Mucosa of gallbladder (tissue), 1 donor: ENCODE measurements at regions not wholly inside any gene's neighbourhood (a gene's known extent, or its start where the extent isn't known, plus 50 kb on each side); places are given as distances from the start of the nearest gene placed in this dataset.
"Not testable (repeated sequence)": the region's sequence is repeated elsewhere in the genome, so short reads cannot be mapped to it uniquely, and the experiment has no call there.

ENCODE experiments used
- DNase-seq: peaks from one replicate; pipeline ENCODE4 v3.0.0-alpha.2; 2020; ENCODE audit warnings: low spot score
- donor health status: DM: no; HTN: no; CAD: no.

GRCh38 chr4:82301390-82301789 lies 72.4 kb downstream of the HNRNPD start:
- DNase-seq, result not testable (repeated sequence)

- no peak for DNase-seq
Observed at GRCh38 chr4:82293304-82293703, 80.5 kb downstream of the HNRNPD start.

DNA sequence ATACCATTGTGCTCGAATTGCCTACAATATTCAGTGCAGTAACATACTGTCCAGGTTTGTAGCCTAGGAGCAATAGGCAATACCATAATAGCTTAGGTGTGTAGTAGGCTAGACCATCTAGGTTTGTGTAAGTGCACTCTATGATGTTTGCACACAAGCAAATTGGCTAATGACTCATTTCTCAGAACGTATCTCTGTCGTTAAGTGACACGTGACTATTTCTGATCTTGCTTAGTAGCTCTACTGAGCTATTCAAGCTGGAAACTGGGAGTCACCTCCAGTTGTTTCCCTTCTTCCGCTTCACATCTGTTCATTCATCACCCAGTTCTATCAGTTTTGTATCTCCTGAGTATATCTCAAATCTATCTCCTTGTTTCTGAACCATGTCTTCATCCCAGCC lies 86.1 kb downstream of the HNRNPD start:
- DNase-seq, result no peak

- DNase-seq, result peak; percentile 100
Observed at GRCh38 chr4:82284858-82285805, 88.7 kb downstream of the HNRNPD start.

GRCh38 chr4:82284475-82284857 lies 89.3 kb downstream of the HNRNPD start:
- DNase-seq, result no peak

- DNase-seq, result no peak
Observed at GRCh38 chr4:82282875-82283274, 90.9 kb downstream of the HNRNPD start.

GRCh38 chr4:82279550-82279949 lies 94.2 kb downstream of the HNRNPD start:
- DNase-seq, result not testable (repeated sequence)

DNA sequence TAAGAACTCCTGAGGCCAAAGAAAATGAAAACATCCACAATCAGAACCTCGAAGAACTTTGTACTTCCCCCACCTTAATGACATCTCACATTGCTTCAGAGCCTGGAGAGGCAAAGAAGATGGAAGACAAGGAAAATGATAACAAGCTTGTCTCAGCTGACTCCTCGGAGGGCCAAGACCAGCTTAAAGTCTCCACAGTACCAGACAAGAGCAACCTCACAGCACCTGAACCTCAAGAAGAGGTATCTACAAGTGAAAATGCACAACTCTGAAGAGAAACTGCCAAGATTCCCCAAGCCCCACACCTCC lies 97.5 kb downstream of the HNRNPD start:
- DNase-seq, result no peak

GRCh38 chr4:82275431-82276331 lies 98.1 kb downstream of the HNRNPD start:
- DNase-seq, result no peak

DNA sequence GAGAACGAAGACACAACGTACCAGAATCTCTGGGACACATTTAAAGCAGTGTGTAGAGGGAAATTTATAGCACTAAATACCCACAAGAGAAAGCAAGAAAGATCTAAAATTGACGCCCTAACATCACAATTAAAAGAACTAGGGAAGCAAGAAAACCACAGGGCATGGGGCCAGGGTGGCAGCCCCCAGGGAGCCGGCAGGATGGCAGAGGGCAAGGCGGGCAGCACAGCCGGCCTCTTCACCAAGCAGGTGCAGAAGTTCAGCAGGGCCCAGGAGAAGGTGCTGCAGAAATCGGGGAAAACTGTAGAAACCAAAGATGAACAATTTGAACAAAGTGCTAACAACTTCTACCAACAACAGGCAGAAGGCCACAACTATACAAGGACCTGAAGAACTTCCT lies 99.1 kb downstream of the HNRNPD start:
- not testable (repeated sequence) for DNase-seq

- DNase-seq, result not testable (repeated sequence)
Observed at GRCh38 chr4:82272523-82272922, 101.3 kb downstream of the HNRNPD start.

- not testable (repeated sequence) for DNase-seq
Observed at GRCh38 chr4:82271915-82272480, 101.8 kb downstream of the HNRNPD start.

GRCh38 chr4:82268826-82269193 lies 105.0 kb downstream of the HNRNPD start:
- no peak for DNase-seq

DNA sequence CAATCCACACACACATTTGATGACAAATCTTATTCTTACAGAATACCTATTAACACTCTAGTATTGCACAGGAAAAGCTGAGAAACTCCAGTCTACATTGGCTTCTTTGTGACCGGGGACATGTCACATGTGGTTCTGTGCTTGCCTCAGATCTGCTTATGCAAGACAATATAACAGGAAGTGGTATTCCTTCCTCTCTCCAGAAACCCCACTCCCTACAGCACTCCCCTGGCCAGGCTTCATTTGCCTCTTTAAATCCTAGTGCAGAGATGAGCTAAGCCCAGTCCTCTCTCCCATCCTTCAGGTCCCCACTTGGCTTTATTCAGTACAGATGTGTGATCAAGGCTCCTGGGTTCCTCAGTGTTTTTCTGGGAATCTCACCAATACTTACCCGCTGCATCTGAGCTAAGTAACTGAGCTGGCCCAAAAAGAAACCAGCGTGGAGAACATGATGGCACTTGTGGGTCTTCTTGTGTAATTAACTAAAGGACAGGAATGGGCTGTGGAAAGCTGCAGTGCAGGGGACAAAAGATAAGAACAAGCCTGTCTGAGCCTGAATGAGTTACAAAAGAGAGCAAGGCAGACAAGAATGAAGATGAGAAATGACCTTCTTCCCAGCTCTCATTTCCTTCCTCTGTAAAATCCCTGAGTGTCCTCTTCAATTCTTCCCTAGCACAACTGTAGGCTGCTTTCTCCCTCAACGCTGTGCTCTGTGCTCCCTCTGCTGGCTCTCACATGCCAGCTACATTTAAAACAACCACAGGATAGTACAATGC lies 105.6 kb downstream of the HNRNPD start:
- DNase-seq, result peak; percentile 62

GRCh38 chr4:82267506-82267905 lies 106.3 kb downstream of the HNRNPD start:
- DNase-seq, result no peak

- DNase-seq, result no peak
Observed at GRCh38 chr4:82266345-82266744, 107.4 kb downstream of the HNRNPD start.

- DNase-seq, result no peak
Observed at GRCh38 chr4:82261084-82261483, 112.7 kb downstream of the HNRNPD start.

DNA sequence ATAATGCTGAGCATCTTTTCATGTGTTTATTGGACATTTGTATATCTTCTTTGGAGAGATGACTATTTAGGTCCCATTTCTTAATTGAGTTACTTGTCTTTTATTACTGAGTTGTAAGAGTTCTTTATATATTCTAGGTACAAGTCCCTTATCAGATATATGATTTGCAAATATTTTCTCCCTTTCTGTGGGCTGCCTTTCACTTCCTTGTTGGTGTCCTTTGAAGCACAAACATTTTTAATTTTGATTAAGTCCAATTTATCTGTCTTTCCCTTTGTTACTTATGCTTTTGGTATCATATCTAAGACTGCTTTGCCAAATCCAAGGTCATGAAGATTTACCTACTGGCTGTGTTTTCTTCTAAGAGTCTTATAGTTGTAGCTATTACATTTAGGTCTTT lies 113.2 kb downstream of the HNRNPD start:
- no peak for DNase-seq

DNA sequence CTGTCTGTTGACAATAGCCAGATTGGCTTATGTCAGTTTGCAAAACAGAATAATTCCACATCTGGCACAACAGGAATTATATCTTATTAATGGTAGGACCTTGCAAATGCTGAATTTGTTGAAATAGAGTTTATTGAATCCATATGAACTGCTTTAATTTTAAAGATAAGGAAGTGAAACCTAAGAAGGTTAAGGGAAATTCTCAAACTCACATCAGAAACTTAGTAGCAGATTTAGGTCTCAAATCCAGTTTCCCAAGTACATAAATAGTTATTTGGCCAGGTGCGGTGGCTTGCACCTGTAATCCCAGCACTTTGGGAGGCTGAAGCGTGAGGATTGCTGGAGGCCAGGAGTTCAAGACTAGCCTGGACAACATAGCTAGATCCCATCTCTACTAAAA lies 117.1 kb downstream of the HNRNPD start:
- DNase-seq, result no peak

DNA sequence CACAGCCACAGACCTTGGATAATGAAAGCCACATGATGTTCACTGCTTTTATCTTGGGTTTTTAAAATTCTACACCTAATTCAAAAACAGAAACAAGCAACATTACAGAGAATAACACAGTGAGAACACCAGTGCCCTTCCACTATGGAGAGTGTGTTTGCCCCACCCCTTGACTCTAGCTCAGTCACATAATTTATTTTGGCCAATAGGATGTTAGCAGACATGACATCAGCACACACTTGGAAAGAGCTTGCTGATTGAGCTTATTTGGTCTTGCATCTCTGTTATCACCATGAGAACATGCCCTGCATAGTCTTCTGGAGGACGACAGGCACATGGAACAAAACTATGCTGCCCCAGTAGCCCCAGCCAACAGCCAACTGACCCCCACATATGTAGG lies 118.1 kb downstream of the HNRNPD start:
- DNase-seq, result no peak

DNA sequence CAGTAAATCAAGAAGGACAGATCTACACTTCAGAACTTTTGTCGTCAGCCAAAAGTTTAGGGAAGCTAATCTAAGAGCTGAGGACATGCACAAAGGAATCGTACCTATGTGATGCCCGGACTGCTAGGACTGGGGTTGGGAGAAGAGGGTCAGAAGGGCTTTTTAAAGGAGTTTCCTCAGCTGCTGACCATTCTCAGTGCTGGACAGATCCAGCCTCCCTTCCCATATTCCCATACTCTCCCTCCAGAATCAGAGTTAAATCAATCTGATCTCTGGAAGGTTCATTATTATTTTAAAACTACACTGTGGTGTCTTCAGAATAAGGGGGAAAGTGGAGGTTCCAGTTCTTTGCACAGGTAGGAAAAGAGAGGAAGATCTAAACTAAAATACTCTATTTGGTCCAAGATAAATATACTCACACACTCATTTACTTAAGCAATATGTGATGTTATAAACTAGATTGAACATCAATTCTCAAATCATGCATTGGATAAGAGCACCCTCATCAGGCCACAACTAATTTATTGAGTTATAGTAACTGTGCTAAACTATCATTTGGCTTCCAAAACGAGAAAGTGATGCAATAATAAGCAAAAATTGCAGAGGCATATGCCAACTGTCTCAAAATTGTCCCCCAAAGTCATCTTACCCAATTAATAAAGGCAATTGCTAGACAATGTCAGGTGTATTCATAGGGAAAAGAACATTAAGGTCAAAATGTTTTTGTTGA lies 124.7 kb downstream of the HNRNPD start:
- DNase-seq, result no peak
